K562 (cell line): ENCODE measurements at regions not wholly inside any gene's neighbourhood (a gene's known extent, or its start where the extent isn't known, plus 50 kb on each side); places are given as distances from the start of the nearest gene placed in this dataset.

Source experiments
- ATAC-seq: fragments of 200-7000 bp; cut with Tn5 transposase; 3 replicates; pipeline ENCODE4 v1.9.1; 2020; ENCODE audit warnings: moderate library complexity
- BruUV-seq: library from RNA; stranded (reverse); fragments of 400-500 nt; replicated peaks from 2 replicates; lab custom pipeline; 2021; lab: Mats Ljungman, UMichigan
- CTCF ChIA-PET: fragments of 300-600 bp; formaldehyde crosslinking; extraction: SDS; loops from one replicate; lab custom pipeline; 2021; ENCODE audit warnings: low intra/inter-chr PET ratio; lab: Yijun Ruan, JAX
- POLR2A ChIA-PET: fragments of 300-600, 350-650 bp; sonication (Branson Sonifier 250); formaldehyde crosslinking; extraction: SDS; loops from one replicate; lab custom pipeline; 2021; ENCODE audit warnings: antibody characterized with exemption, inconsistent platforms; lab: Yijun Ruan, JAX
- DNase-seq, 4 experiments: peaks; one replicate each; pipeline versions ENCODE4 v3.0.0 to v3.0.0-alpha.2; 2011 to 2018; ENCODE audit warnings: low spot score in 3 of 4, mixed read lengths in 3 of 4; ENCODE audit errors: extremely low read depth in 1 of 4
- FAIRE-seq: peaks from 2 replicates; lab custom pipeline; 2011; peaks lifted over from hg19 to GRCh38; lab: Jason Lieb, UNC
- H2AFZ ChIP-seq: 2 replicates; pipeline ENCODE4 v1.6.0; 2011; ENCODE audit warnings: low read depth, low read length, control low read depth, inconsistent platforms
- H3K27ac ChIP-seq: fragments of 200-600 bp; 3 replicates; pipeline ENCODE4 v1.8.0; 2011; ENCODE audit warnings: low read depth, mild to moderate bottlenecking, control low read depth, inconsistent platforms, low read length, moderate library complexity, mixed read lengths; ENCODE audit errors: extremely low read depth
- H3K27me3 ChIP-seq, 2 experiments: fragments of 300-600 bp in 1 of 2; 2 replicates in 1 of 2; 3 replicates in 1 of 2; pipeline versions ENCODE4 v1.6.0 to v1.8.0; 2011; ENCODE audit warnings: inconsistent platforms in 2 of 2, low read length in 2 of 2, mild to moderate bottlenecking in 1 of 2, mixed read lengths in 1 of 2, moderate library complexity in 1 of 2; ENCODE audit not compliant: control insufficient read depth in 2 of 2, insufficient read depth in 2 of 2
- H3K36me3 ChIP-seq: fragments of 300-600 bp; 3 replicates; pipeline ENCODE4 v1.8.0; 2011; ENCODE audit warnings: mild to moderate bottlenecking, low read length, inconsistent platforms; ENCODE audit not compliant: control insufficient read depth, insufficient read depth
- H3K4me1 ChIP-seq, 2 experiments: fragments of 200-600 bp in 1 of 2; replicated peaks in 1 of 2; 2 replicates in 1 of 2; 3 replicates in 1 of 2; pipeline versions ENCODE4 v1.5.1 to v1.8.0; 2011; ENCODE audit warnings: inconsistent platforms in 2 of 2, low read length in 2 of 2, mild to moderate bottlenecking in 1 of 2, mixed read lengths in 1 of 2, moderate library complexity in 1 of 2; ENCODE audit not compliant: control insufficient read depth in 2 of 2, insufficient read depth in 2 of 2
- H3K4me2 ChIP-seq: 2 replicates; pipeline ENCODE4 v1.6.1; 2011; ENCODE audit warnings: low read length, control low read depth, inconsistent platforms, mixed read lengths; ENCODE audit not compliant: insufficient read depth
- H3K4me3 ChIP-seq: fragments of 200-600 bp; sonication (generic), shearing (Covaris generic); 2 replicates; pipeline ENCODE4 v1.5.1; 2016; ENCODE audit warnings: control low read depth, inconsistent platforms
- H3K79me2 ChIP-seq: fragments of 200-600 bp; 3 replicates; pipeline ENCODE4 v1.8.0; 2011; ENCODE audit warnings: low read length, inconsistent platforms; ENCODE audit not compliant: control insufficient read depth, insufficient read depth
- H3K9ac ChIP-seq, 2 experiments: 2 replicates each; pipeline versions ENCODE4 v1.6.0 to v1.6.1; 2011; ENCODE audit warnings: low read depth in 2 of 2, low read length in 2 of 2, control low read depth in 1 of 2, inconsistent platforms in 1 of 2, mild to moderate bottlenecking in 1 of 2, mixed read lengths in 1 of 2; ENCODE audit not compliant: insufficient read depth in 1 of 2
- H3K9me1 ChIP-seq: one replicate; pipeline ENCODE4 v1.6.0; 2011; ENCODE audit warnings: inconsistent platforms, mild to moderate bottlenecking, low read length, moderate library complexity; ENCODE audit not compliant: control insufficient read depth, insufficient read depth
- H3K9me3 ChIP-seq: replicated peaks from 2 replicates; pipeline ENCODE4 v1.5.1; 2011; ENCODE audit warnings: low read depth, low read length, inconsistent platforms; ENCODE audit not compliant: control insufficient read depth, insufficient read depth
- H4K20me1 ChIP-seq: replicated peaks from 2 replicates; pipeline ENCODE4 v1.6.1; 2011; ENCODE audit warnings: low read length, inconsistent platforms, mixed read lengths; ENCODE audit not compliant: control insufficient read depth, insufficient read depth
- C11orf30 ChIP-seq: fragments of 450-650 bp; IDR thresholded peaks from 2 replicates; pipeline ENCODE4 v1.6.1; 2016; ENCODE audit warnings: low read depth, mild to moderate bottlenecking
- ESRRA ChIP-seq: fragments of 450-650 bp; IDR thresholded peaks from 2 replicates; pipeline ENCODE4 v1.6.1; 2014; ENCODE audit warnings: low read depth, mild to moderate bottlenecking, moderate library complexity, borderline replicate concordance
- HMG20A ChIP-seq: fragments of 450-650 bp; formaldehyde crosslinking; conservative IDR thresholded peaks from 2 replicates; pipeline ENCODE4 v1.4.0; 2020; ENCODE audit warnings: mild to moderate bottlenecking, mixed read lengths
- LEF1 ChIP-seq: fragments of 450-650 bp; IDR thresholded peaks from 2 replicates; pipeline ENCODE4 v1.6.1; 2016; ENCODE audit warnings: mild to moderate bottlenecking
- MAFF ChIP-seq: IDR thresholded peaks from 2 replicates; pipeline ENCODE4 v1.6.1; 2012; ENCODE audit warnings: low read length, improper control_type of control experiment
- MAFG ChIP-seq: fragments of 450-650 bp; conservative IDR thresholded peaks from 2 replicates; pipeline ENCODE4 v1.6.1; 2016; ENCODE audit warnings: missing genetic modification characterization, missing compliant biosample characterization
- MAFK ChIP-seq: IDR thresholded peaks from 2 replicates; pipeline ENCODE4 v1.6.1; 2011; ENCODE audit warnings: low read length, improper control_type of control experiment
- SNRNP70 ChIP-seq: fragments of 200-400 bp; formaldehyde crosslinking; optimal IDR thresholded peaks from 2 replicates; pipeline ENCODE3; 2017; ENCODE audit warnings: low read depth, low read length
- TAF7 ChIP-seq: fragments of 450-650 bp; IDR thresholded peaks from 2 replicates; pipeline ENCODE4 v1.6.1; 2016; ENCODE audit warnings: missing genetic modification characterization, missing compliant biosample characterization
- TCF3 ChIP-seq: sonication (generic); formaldehyde crosslinking; IDR thresholded peaks from 2 replicates; pipeline ENCODE4 v1.4.0; 2020; ENCODE audit warnings: mild to moderate bottlenecking, missing genetic modification reagents
- ZNF124 ChIP-seq: sonication (generic); formaldehyde crosslinking; IDR thresholded peaks from 2 replicates; pipeline ENCODE4 v1.8.1; 2022; ENCODE audit warnings: missing genetic modification reagents
- ZNF316 ChIP-seq: fragments of 450-650 bp; IDR thresholded peaks from 2 replicates; pipeline ENCODE4 v1.6.1; 2016
- WGBS: fragments of 100-300 bp; shearing (Covaris generic); methylation state at CpG from one replicate; pipeline ENCODE4 v1.1.6; 2016; ENCODE audit warnings: low coverage, mixed read lengths; ENCODE audit not compliant: insufficient coverage; ENCODE audit errors: missing lambda C conversion rate; 5-methylcytosine and 5-hydroxymethylcytosine counted together
- in situ Hi-C: fragments of 300-500 bp; cut with MboI; formaldehyde crosslinking; loops from 4 replicates; pipeline ENCODE4 v1.15.0; 2018; ENCODE audit warnings: inconsistent platforms, mixed read lengths
- intact Hi-C: fragments of 100-400 bp; cut with micrococcal nuclease; formaldehyde crosslinking; loops from 2 replicates; pipeline ENCODE4 v1.14.2; 2022

DNA sequence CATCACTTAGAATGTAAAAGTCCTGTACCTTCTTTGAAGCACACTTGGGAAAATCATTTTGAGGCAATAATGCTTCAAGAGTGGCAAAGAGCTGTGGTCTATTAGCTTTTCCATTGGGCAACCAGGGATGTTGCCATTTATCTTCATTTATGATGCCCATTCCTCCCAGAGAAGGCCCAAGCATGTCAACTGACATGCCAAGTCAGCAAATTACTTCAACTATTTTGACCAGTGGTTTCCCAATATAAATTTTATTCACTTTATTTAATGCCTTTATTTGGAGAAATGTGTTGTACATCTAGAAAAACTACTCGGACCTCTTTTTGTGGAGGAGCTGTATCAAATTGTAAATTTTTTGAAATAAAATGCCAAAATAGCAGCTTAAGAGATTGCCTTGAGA, 164.1 kb upstream of the PCSK2 start:
- CTCF ChIA-PET = no interaction called here
- FAIRE-seq (no peak), ATAC-seq (no peak), DNase-seq (no peak)
- intact Hi-C loops (no loop called here), in situ Hi-C loops (no loop called here)
- Histone ChIP-seq H3K4me1 (no peaks in the 10 kb centered on the region), H3K4me3 (no peak overlapping the region), H4K20me1 (no peaks in the 10 kb centered on the region), H3K79me2 (no peaks in the 10 kb centered on the region), H3K36me3 (no peaks in the 10 kb centered on the region), H3K27ac (no peak overlapping the region), H2AFZ (no peak overlapping the region), H3K9ac (no peak overlapping the region), H3K9me1 (no peaks in the 10 kb centered on the region), H3K27me3 (no peaks in the 10 kb centered on the region), H3K4me2 (no peak overlapping the region), H3K9me3 (no peaks in the 10 kb centered on the region)
- no TSS peak for BruUV-seq
- 0% methylated on average over 1 of the region's 1 CpG for whole genome bisulfite sequencing
- POLR2A ChIA-PET = no interaction called here
- TF ChIP-seq MAFF (peak; percentile 34; the same call in 1 of the 2 replicates), MAFG (0 out of 2 replicates have a peak, but pooled peaks have one; percentile 13), MAFK (peak; percentile 36; the same call in 1 of the 2 replicates), LEF1 (no peak), ZNF316 (peak; percentile 17; the same call in 1 of the 2 replicates), ESRRA (no peak), C11orf30 (0 out of 2 replicates have a peak, but pooled peaks have one; percentile 5), HMG20A (CRISPR knock-in tag) (no peak)

GRCh38 chr20:17066902-17067301, 159.9 kb upstream of the PCSK2 start:
- Histone ChIP-seq H4K20me1 (no peaks in the 10 kb centered on the region), H3K79me2 (no peaks in the 10 kb centered on the region), H3K36me3 (no peaks in the 10 kb centered on the region), H3K9ac (no peak overlapping the region), H2AFZ (no peak overlapping the region), H3K9me1 (no peaks in the 10 kb centered on the region), H3K4me3 (no peak overlapping the region), H3K27ac (no peak overlapping the region), H3K9me3 (no peaks in the 10 kb centered on the region), H3K4me2 (no peak overlapping the region), H3K27me3 (no peaks in the 10 kb centered on the region), H3K4me1 (no peaks in the 10 kb centered on the region)
- DNase-seq (no peak), FAIRE-seq (no peak), ATAC-seq (no peak)
- in situ Hi-C loops (no loop called here), intact Hi-C loops (no loop called here)
- ChIA-PET CTCF (no interaction called here), POLR2A (no interaction called here)
- TF ChIP-seq TAF7 (tag) (no peak), SNRNP70 (no peak), TCF3 (CRISPR knock-in tag) (no peak), ZNF124 (CRISPR knock-in tag) (no peak)
- WGBS = 0% methylated on average over 3 of the region's 3 CpGs
- BruUV-seq = no TSS peak
